CD4-positive, alpha-beta T cell treated with Interleukin-4 for 4 hours (primary cell): ENCODE measurements at regions not wholly inside any gene's neighbourhood (a gene's known extent, or its start where the extent isn't known, plus 50 kb on each side); places are given as distances from the start of the nearest gene placed in this dataset.
A peak's percentile ranks its signal among the peaks of the same experiment; 100 is the strongest.

Experiments
- DNase-seq: peaks from one replicate; pipeline ENCODE4 v3.0.0-alpha.2; 2020

- no peak for DNase-seq
Observed at GRCh38 chr12:90111791-90112580, 403.3 kb upstream of the ATP2B1 start.

- DNase-seq, result no peak
Observed at GRCh38 chr12:90106568-90106967, 397.9 kb upstream of the ATP2B1 start.

GRCh38 chr12:90102957-90103652 lies 394.5 kb upstream of the ATP2B1 start:
- peak; percentile 58 for DNase-seq

GRCh38 chr12:90100579-90100978 lies 391.9 kb upstream of the ATP2B1 start:
- DNase-seq, result no peak

- DNase-seq, result no peak
Observed at GRCh38 chr12:90099288-90099687, 390.6 kb upstream of the ATP2B1 start.

GRCh38 chr12:90098132-90098779 lies 389.6 kb upstream of the ATP2B1 start:
- no peak for DNase-seq

- no peak for DNase-seq
Observed at GRCh38 chr12:90091809-90092208, 383.2 kb upstream of the ATP2B1 start.

- no peak for DNase-seq
Observed at GRCh38 chr12:90090929-90091651, 382.5 kb upstream of the ATP2B1 start.

GRCh38 chr12:90086281-90086680 lies 377.6 kb upstream of the ATP2B1 start:
- no peak for DNase-seq

GRCh38 chr12:90085494-90086274 lies 377.0 kb upstream of the ATP2B1 start:
- no peak for DNase-seq

- DNase-seq, result no peak
Observed at GRCh38 chr12:90084018-90084417, 375.4 kb upstream of the ATP2B1 start.

- DNase-seq, result no peak
Observed at GRCh38 chr12:90080616-90081015, 372.0 kb upstream of the ATP2B1 start.

GRCh38 chr12:90079529-90080210 lies 371.0 kb upstream of the ATP2B1 start:
- DNase-seq, result no peak

GRCh38 chr12:90078344-90078743 lies 369.7 kb upstream of the ATP2B1 start:
- DNase-seq, result no peak

- no peak for DNase-seq
Observed at GRCh38 chr12:90077756-90078155, 369.1 kb upstream of the ATP2B1 start.

- peak; percentile 19 for DNase-seq
Observed at GRCh38 chr12:90076851-90077319, 368.2 kb upstream of the ATP2B1 start.

- no peak for DNase-seq
Observed at GRCh38 chr12:90075685-90076084, 367.0 kb upstream of the ATP2B1 start.

- DNase-seq, result no peak
Observed at GRCh38 chr12:90074086-90074485, 365.4 kb upstream of the ATP2B1 start.

GRCh38 chr12:90071996-90072395 lies 363.4 kb upstream of the ATP2B1 start:
- DNase-seq, result no peak

- DNase-seq, result no peak
Observed at GRCh38 chr12:90069711-90070110, 361.1 kb upstream of the ATP2B1 start.

GRCh38 chr12:90067791-90068190 lies 359.2 kb upstream of the ATP2B1 start:
- DNase-seq, result no peak
